IMR-90 (cell line): ENCODE measurements at regions not wholly inside any gene's neighbourhood (a gene's known extent, or its start where the extent isn't known, plus 50 kb on each side); places are given as distances from the start of the nearest gene placed in this dataset.

Experiments
- MXI1 ChIP-seq: IDR thresholded peaks from 2 replicates; pipeline ENCODE4 v1.6.1; 2012; ENCODE audit warnings: low read depth, mild to moderate bottlenecking, low read length, moderate library complexity, borderline replicate concordance
- POLR2A ChIP-seq: IDR thresholded peaks from 2 replicates; pipeline ENCODE4 v1.6.1; 2012; ENCODE audit warnings: mild to moderate bottlenecking, low read depth, low read length
- RAD21 ChIP-seq: IDR thresholded peaks from 2 replicates; pipeline ENCODE4 v1.6.1; 2012; ENCODE audit warnings: low read length, improper control_type of control experiment
- SMC3 ChIP-seq: fragments of 150-350 bp; IDR thresholded peaks from 2 replicates; pipeline ENCODE4 v1.6.1; 2016; ENCODE audit warnings: low read depth, mild to moderate bottlenecking, antibody characterized with exemption, low read length, moderate library complexity
- TF ChIP-seq, protein P1 (sequence below): conservative IDR thresholded peaks from 2 replicates; pipeline ENCODE4 v1.5.1; 2012; ENCODE audit warnings: mild to moderate bottlenecking, low read depth, low read length, improper control_type of control experiment

DNA sequence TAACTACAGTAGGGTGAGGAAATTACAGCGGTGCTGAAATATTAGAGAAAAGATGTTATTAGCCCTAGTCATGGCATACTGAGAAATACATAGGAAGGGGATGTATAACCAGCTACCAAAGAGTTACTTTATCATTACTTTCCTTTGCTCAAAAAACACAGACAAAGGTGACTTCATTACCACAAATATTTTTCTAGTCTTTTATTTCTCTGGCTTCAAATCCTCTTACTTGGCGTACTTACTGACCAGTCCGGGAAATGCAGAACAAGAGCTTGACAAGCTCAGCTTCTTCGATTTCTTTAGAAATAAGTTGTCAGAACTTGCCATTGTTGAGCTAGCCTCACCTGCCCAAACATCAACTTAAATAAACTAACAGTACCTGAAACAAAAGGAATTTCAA is 142.1 kb upstream of the TMCO5A start:
- TF ChIP-seq, protein P1, sequence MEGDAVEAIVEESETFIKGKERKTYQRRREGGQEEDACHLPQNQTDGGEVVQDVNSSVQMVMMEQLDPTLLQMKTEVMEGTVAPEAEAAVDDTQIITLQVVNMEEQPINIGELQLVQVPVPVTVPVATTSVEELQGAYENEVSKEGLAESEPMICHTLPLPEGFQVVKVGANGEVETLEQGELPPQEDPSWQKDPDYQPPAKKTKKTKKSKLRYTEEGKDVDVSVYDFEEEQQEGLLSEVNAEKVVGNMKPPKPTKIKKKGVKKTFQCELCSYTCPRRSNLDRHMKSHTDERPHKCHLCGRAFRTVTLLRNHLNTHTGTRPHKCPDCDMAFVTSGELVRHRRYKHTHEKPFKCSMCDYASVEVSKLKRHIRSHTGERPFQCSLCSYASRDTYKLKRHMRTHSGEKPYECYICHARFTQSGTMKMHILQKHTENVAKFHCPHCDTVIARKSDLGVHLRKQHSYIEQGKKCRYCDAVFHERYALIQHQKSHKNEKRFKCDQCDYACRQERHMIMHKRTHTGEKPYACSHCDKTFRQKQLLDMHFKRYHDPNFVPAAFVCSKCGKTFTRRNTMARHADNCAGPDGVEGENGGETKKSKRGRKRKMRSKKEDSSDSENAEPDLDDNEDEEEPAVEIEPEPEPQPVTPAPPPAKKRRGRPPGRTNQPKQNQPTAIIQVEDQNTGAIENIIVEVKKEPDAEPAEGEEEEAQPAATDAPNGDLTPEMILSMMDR, result no peak
- TF ChIP-seq POLR2A (no peak), SMC3 (no peak), RAD21 (no peak), MXI1 (no peak)
